Liver (tissue), 8 donors: ENCODE measurements at regions not wholly inside any gene's neighbourhood (a gene's known extent, or its start where the extent isn't known, plus 50 kb on each side); places are given as distances from the start of the nearest gene placed in this dataset.

ENCODE experiments used
- DNase-seq: peaks from one replicate; pipeline ENCODE4 v3.0.0-alpha.2; 2017; ENCODE audit warnings: low spot score
- H3K27ac ChIP-seq, 2 donors: one replicate each; pipeline ENCODE4 v1.7.0; 2013; ENCODE audit warnings: inconsistent platforms in 2 of 2, low read length in 2 of 2, control low read depth in 1 of 2, low read depth in 1 of 2, mild to moderate bottlenecking in 1 of 2
- H3K27me3 ChIP-seq, 4 donors: one replicate each; pipeline versions ENCODE4 v1.6.1 to v1.7.0; 2013; ENCODE audit warnings: low read length in 3 of 4, inconsistent platforms in 1 of 4, mild to moderate bottlenecking in 1 of 4, moderate library complexity in 1 of 4; ENCODE audit not compliant: control insufficient read depth in 4 of 4, insufficient read depth in 4 of 4
- H3K36me3 ChIP-seq, 4 donors: one replicate each; pipeline versions ENCODE4 v1.6.1 to v1.7.0; 2013; ENCODE audit warnings: low read length in 3 of 4, mild to moderate bottlenecking in 3 of 4, low read depth in 1 of 4, moderate library complexity in 1 of 4; ENCODE audit not compliant: control insufficient read depth in 4 of 4, insufficient read depth in 3 of 4
- H3K4me1 ChIP-seq, 4 donors: one replicate each; pipeline versions ENCODE4 v1.6.1 to v1.7.0; 2013; ENCODE audit warnings: low read length in 3 of 4, mild to moderate bottlenecking in 3 of 4, moderate library complexity in 1 of 4; ENCODE audit not compliant: control insufficient read depth in 4 of 4, insufficient read depth in 4 of 4
- H3K4me3 ChIP-seq, 3 donors: one replicate each; pipeline versions ENCODE4 v1.6.1 to v1.7.0; 2013; ENCODE audit warnings: low read length in 3 of 3, control low read depth in 1 of 3, low read depth in 1 of 3, mild to moderate bottlenecking in 1 of 3
- H3K9ac ChIP-seq, 2 donors: one replicate each; pipeline ENCODE4 v1.7.0; 2013; ENCODE audit warnings: low read length in 2 of 2, mild to moderate bottlenecking in 2 of 2, moderate library complexity in 2 of 2, control low read depth in 1 of 2, low read depth in 1 of 2
- H3K9me3 ChIP-seq, 4 donors: one replicate each; pipeline versions ENCODE4 v1.6.1 to v1.7.0; 2013; ENCODE audit warnings: low read length in 3 of 4; ENCODE audit not compliant: control insufficient read depth in 4 of 4
- ATF3 ChIP-seq: IDR thresholded peaks from 2 replicates; pipeline ENCODE4 v1.6.1; 2016; ENCODE audit warnings: antibody characterized with exemption
- CTCF ChIP-seq: fragments of 150-350 bp; IDR thresholded peaks from 2 replicates; pipeline ENCODE4 v1.5.1; 2017; ENCODE audit warnings: improper control_type of control experiment, low read depth, low read length; ENCODE audit not compliant: missing input control
- EGR1 ChIP-seq, 2 donors: IDR thresholded peaks; 2 replicates each; pipeline ENCODE4 v1.6.1; 2016 to 2018; ENCODE audit warnings: antibody characterized with exemption in 2 of 2, low read depth in 2 of 2
- FOXA1 ChIP-seq: IDR thresholded peaks from 2 replicates; pipeline ENCODE4 v1.6.1; 2016; ENCODE audit warnings: antibody characterized with exemption
- FOXA2 ChIP-seq: IDR thresholded peaks from 2 replicates; pipeline ENCODE4 v1.6.1; 2016; ENCODE audit warnings: antibody characterized with exemption
- GABPA ChIP-seq, 2 donors: IDR thresholded peaks in 1 of 2; conservative IDR thresholded peaks in 1 of 2; 2 replicates each; pipeline ENCODE4 v1.6.1; 2016; ENCODE audit warnings: antibody characterized with exemption in 2 of 2, mild to moderate bottlenecking in 1 of 2, moderate library complexity in 1 of 2
- HNF4A ChIP-seq, 2 donors: conservative IDR thresholded peaks; 2 replicates each; pipeline ENCODE4 v1.6.1; 2016; ENCODE audit warnings: antibody characterized with exemption in 2 of 2, mild to moderate bottlenecking in 2 of 2
- HNF4G ChIP-seq: IDR thresholded peaks from 2 replicates; pipeline ENCODE4 v1.6.1; 2016; ENCODE audit warnings: antibody characterized with exemption
- JUND ChIP-seq, 2 donors: IDR thresholded peaks; 2 replicates each; pipeline ENCODE4 v1.6.1; 2016; ENCODE audit warnings: antibody characterized with exemption in 2 of 2
- MAX ChIP-seq: IDR thresholded peaks from 2 replicates; pipeline ENCODE4 v1.6.1; 2016; ENCODE audit warnings: antibody characterized with exemption
- NR2F2 ChIP-seq: IDR thresholded peaks from 2 replicates; pipeline ENCODE4 v1.6.1; 2016; ENCODE audit warnings: antibody characterized with exemption
- RAD21 ChIP-seq, 2 donors: IDR thresholded peaks; 2 replicates each; pipeline ENCODE4 v1.6.1; 2016; ENCODE audit warnings: antibody characterized with exemption in 2 of 2, mild to moderate bottlenecking in 2 of 2
- SP1 ChIP-seq: IDR thresholded peaks from 2 replicates; pipeline ENCODE4 v1.6.1; 2018; ENCODE audit warnings: antibody characterized with exemption, mild to moderate bottlenecking
- TAF1 ChIP-seq: conservative IDR thresholded peaks from 2 replicates; pipeline ENCODE4 v1.6.1; 2016; ENCODE audit warnings: antibody characterized with exemption, mild to moderate bottlenecking
- YY1 ChIP-seq: IDR thresholded peaks from 2 replicates; pipeline ENCODE4 v1.6.1; 2016; ENCODE audit warnings: antibody characterized with exemption, mild to moderate bottlenecking
- ZBTB33 ChIP-seq: IDR thresholded peaks from 2 replicates; pipeline ENCODE4 v1.6.1; 2016; ENCODE audit warnings: antibody characterized with exemption
- WGBS: extraction: QIAGEN DNeasy Blood & Tissue Kit; methylation state at CpG from one replicate; pipeline ENCODE4 v1.1.7; 2013; 5-methylcytosine and 5-hydroxymethylcytosine counted together
- donor health status: healthy.
- donor health status: healthy.
- donor health status: healthy.
- donor health status: healthy.
- donor health status: healthy.

GRCh38 chr13:103403148-103403740, 337.0 kb upstream of the SLC10A2 start:
- Histone ChIP-seq H3K27me3 (no peaks in the 10 kb centered on the region), H3K36me3 (no peaks in the 10 kb centered on the region), H3K4me3 (no peak overlapping the region), H3K9ac (no peak overlapping the region), H3K9me3 (no peaks in the 10 kb centered on the region), H3K4me1 (no peaks in the 10 kb centered on the region), H3K27ac (no peak overlapping the region)
- WGBS = 81% methylated on average over 4 of the region's 4 CpGs
- TF ChIP-seq EGR1 (IDR thresholded peaks at IDR 0.05; ENCODE audit: low read depth in 2 of 2) (no peak), SP1 (no peak), CTCF (no peak), ATF3 (no peak), HNF4G (no peak), GABPA (IDR thresholded peaks at IDR 0.05 in 1 of 2, conservative IDR thresholded peaks at IDR 0.05 in 1 of 2) (no peak), HNF4A (conservative IDR thresholded peaks at IDR 0.05) (no peak), FOXA2 (no peak), MAX (no peak), TAF1 (no peak), YY1 (no peak), RAD21 (IDR thresholded peaks at IDR 0.05) (no peak), FOXA1 (no peak)
- no peak for DNase-seq

GRCh38 chr13:103395139-103395538, 328.9 kb upstream of the SLC10A2 start:
- Histone ChIP-seq H3K9ac (no peak overlapping the region), H3K36me3 (no peaks in the 10 kb centered on the region), H3K4me3 (no peak overlapping the region), H3K9me3 (no peaks in the 10 kb centered on the region), H3K27me3 (no peaks in the 10 kb centered on the region), H3K4me1 (no peaks in the 10 kb centered on the region), H3K27ac (no peak overlapping the region)
- TF ChIP-seq NR2F2 (no peak), GABPA (IDR thresholded peaks at IDR 0.05 in 1 of 2, conservative IDR thresholded peaks at IDR 0.05 in 1 of 2) (no peak), FOXA1 (no peak)
- WGBS = 80% methylated on average over 2 of the region's 2 CpGs
- DNase-seq = no peak

- no peaks in the 10 kb centered on the region for H3K4me1 ChIP-seq
- 56% methylated on average over 2 of the region's 2 CpGs for WGBS
- H3K36me3 ChIP-seq = no peaks in the 10 kb centered on the region
Observed at GRCh38 chr13:103394618-103395017, 328.4 kb upstream of the SLC10A2 start.

More at GRCh38 chr13:103394618-103395017, 328.4 kb upstream of the SLC10A2 start:
- Histone ChIP-seq H3K9ac (no peak overlapping the region), H3K27me3 (no peaks in the 10 kb centered on the region), H3K4me3 (no peak overlapping the region), H3K9me3 (no peaks in the 10 kb centered on the region), H3K27ac (no peak overlapping the region)
- TF ChIP-seq YY1 = no peak
- no peak for TF ChIP-seq ATF3
- TF ChIP-seq NR2F2 = no peak
- no peak for TF ChIP-seq ZBTB33
- TF ChIP-seq HNF4G = no peak
- no peak for TF ChIP-seq JUND (IDR thresholded peaks at IDR 0.05)
- no peak for TF ChIP-seq SP1
- TF ChIP-seq TAF1 = no peak
- no peak for TF ChIP-seq MAX
- no peak for DNase-seq
